Endothelial cell of umbilical vein (primary cell): ENCODE measurements at regions not wholly inside any gene's neighbourhood (a gene's known extent, or its start where the extent isn't known, plus 50 kb on each side); places are given as distances from the start of the nearest gene placed in this dataset.

ENCODE experiments used
- BruUV-seq: library from RNA; stranded (reverse); fragments of 400-500 nt; replicated peaks from 2 replicates; lab custom pipeline; 2021; lab: Mats Ljungman, UMichigan
- CTCF ChIA-PET: fragments of 300-600, 350-600 bp; sonication (Branson Sonifier 250); formaldehyde crosslinking; loops from one replicate; lab custom pipeline; 2021; ENCODE audit warnings: antibody characterized with exemption, inconsistent platforms; lab: Charles Lee
- POLR2A ChIA-PET: fragments of 300-600, 350-600 bp; sonication (Branson Sonifier 250); formaldehyde crosslinking; loops from one replicate; lab custom pipeline; 2021; ENCODE audit warnings: antibody characterized with exemption, inconsistent platforms; lab: Charles Lee
- DNase-seq: peaks from one replicate; pipeline ENCODE4 v3.0.0-alpha.2; 2011; ENCODE audit warnings: low read depth, low spot score
- FAIRE-seq: peaks from 2 replicates; lab custom pipeline; 2011; peaks lifted over from hg19 to GRCh38; lab: Jason Lieb, UNC
- H2AFZ ChIP-seq: 2 replicates; pipeline ENCODE4 v1.6.0; 2012; ENCODE audit warnings: low read depth, low read length, control low read depth, inconsistent platforms
- H3K27ac ChIP-seq: 2 replicates; pipeline ENCODE4 v1.5.1; 2011; ENCODE audit warnings: low read depth, mild to moderate bottlenecking, control low read depth, low read length, moderate library complexity; ENCODE audit not compliant: insufficient read depth
- H3K27me3 ChIP-seq, 2 experiments: 2 replicates each; pipeline versions ENCODE4 v1.6.0 to v1.6.1; 2011; ENCODE audit warnings: low read length in 2 of 2, mixed read lengths in 1 of 2; ENCODE audit not compliant: control insufficient read depth in 2 of 2, insufficient read depth in 2 of 2
- H3K36me3 ChIP-seq, 2 experiments: 2 replicates in 1 of 2; 3 replicates in 1 of 2; pipeline ENCODE4 v1.5.1; 2011; ENCODE audit warnings: low read length in 2 of 2, mild to moderate bottlenecking in 1 of 2, moderate library complexity in 1 of 2; ENCODE audit not compliant: control insufficient read depth in 2 of 2, insufficient read depth in 2 of 2; ENCODE audit errors: extremely low read depth in 1 of 2
- H3K4me1 ChIP-seq: 3 replicates; pipeline ENCODE4 v1.5.1; 2011; ENCODE audit warnings: mild to moderate bottlenecking, low read length; ENCODE audit not compliant: control insufficient read depth, insufficient read depth; ENCODE audit errors: extremely low read depth
- H3K4me2 ChIP-seq: 2 replicates; pipeline ENCODE4 v1.6.1; 2011; ENCODE audit warnings: low read length, control low read depth, mixed read lengths; ENCODE audit not compliant: insufficient read depth
- H3K4me3 ChIP-seq, 3 experiments: fragments of 200-600 bp in 1 of 3; sonication (generic), shearing (Covaris generic) in 1 of 3; replicated peaks in 1 of 3; 2 replicates each; pipeline ENCODE4 v1.5.1; 2011 to 2016; ENCODE audit warnings: control low read depth in 3 of 3, low read length in 3 of 3, mild to moderate bottlenecking in 2 of 3, inconsistent platforms in 1 of 3, low read depth in 1 of 3, moderate library complexity in 1 of 3; ENCODE audit not compliant: insufficient read depth in 1 of 3
- H3K79me2 ChIP-seq: 2 replicates; pipeline ENCODE4 v1.6.0; 2012; ENCODE audit warnings: low read length, inconsistent platforms; ENCODE audit not compliant: control insufficient read depth, insufficient read depth
- H3K9ac ChIP-seq: replicated peaks from 2 replicates; pipeline ENCODE3; 2011; ENCODE audit warnings: low read length, control low read depth; ENCODE audit not compliant: insufficient read depth; ENCODE audit errors: extremely low read depth
- H3K9me1 ChIP-seq: replicated peaks from 3 replicates; pipeline ENCODE4 v1.6.0; 2011; ENCODE audit warnings: mild to moderate bottlenecking, low read length; ENCODE audit not compliant: control insufficient read depth, insufficient read depth; ENCODE audit errors: extremely low read depth
- H3K9me3 ChIP-seq: replicated peaks from 2 replicates; pipeline ENCODE4 v1.5.1; 2012; ENCODE audit warnings: low read length, inconsistent platforms; ENCODE audit not compliant: control insufficient read depth, insufficient read depth
- H4K20me1 ChIP-seq: replicated peaks from 2 replicates; pipeline ENCODE3; 2011; ENCODE audit warnings: mild to moderate bottlenecking, low read length; ENCODE audit not compliant: control insufficient read depth, insufficient read depth; ENCODE audit errors: extremely low read depth
- CTCF ChIP-seq, 2 donors: IDR thresholded peaks; 1 replicate in 1 of 2; 2 replicates in 1 of 2; pipeline ENCODE4 v1.5.1; 2011; ENCODE audit warnings: low read length in 2 of 2, mild to moderate bottlenecking in 2 of 2, moderate library complexity in 2 of 2, control low read depth in 1 of 2, inconsistent platforms in 1 of 2, low read depth in 1 of 2; ENCODE audit not compliant: insufficient read depth in 1 of 2; ENCODE audit errors: extremely low read depth in 1 of 2
- EZH2 ChIP-seq: IDR thresholded peaks from 2 replicates; pipeline ENCODE4 v1.6.1; 2012; ENCODE audit warnings: borderline replicate concordance, low read depth, mild to moderate bottlenecking, moderate library complexity, low read length, inconsistent platforms; ENCODE audit not compliant: severe bottlenecking
- FOS ChIP-seq: IDR thresholded peaks from 2 replicates; pipeline ENCODE4 v1.6.1; 2011; ENCODE audit warnings: mild to moderate bottlenecking, low read length, moderate library complexity, borderline replicate concordance; ENCODE audit not compliant: insufficient read depth
- GATA2 ChIP-seq: IDR thresholded peaks from 2 replicates; pipeline ENCODE4 v1.7.0; 2011; ENCODE audit warnings: low read depth, mild to moderate bottlenecking, moderate library complexity, mixed read lengths, low read length; ENCODE audit not compliant: insufficient read length, insufficient read depth
- JUN ChIP-seq: IDR thresholded peaks from 2 replicates; pipeline ENCODE4 v1.6.1; 2011; ENCODE audit warnings: borderline replicate concordance, low read depth; ENCODE audit not compliant: insufficient read length, insufficient read depth
- MAX ChIP-seq: IDR thresholded peaks from 2 replicates; pipeline ENCODE4 v1.6.1; 2011; ENCODE audit not compliant: insufficient read depth, insufficient read length
- MYC ChIP-seq: IDR thresholded peaks from one replicate; pipeline ENCODE4 v1.6.1; 2011; ENCODE audit warnings: mild to moderate bottlenecking, low read depth, low read length
- POLR2A ChIP-seq: IDR thresholded peaks from 2 replicates; pipeline ENCODE4 v1.6.1; 2012; ENCODE audit warnings: low read depth, mild to moderate bottlenecking, control low read depth, low read length
- POLR2AphosphoS5 ChIP-seq: IDR thresholded peaks from 2 replicates; pipeline ENCODE4 v1.6.1; 2012; ENCODE audit warnings: low read depth, mild to moderate bottlenecking, control low read depth, low read length, moderate library complexity; ENCODE audit not compliant: insufficient read depth
- dilution Hi-C: fragments of 300-500 bp; cut with MboI; formaldehyde crosslinking; loops from one replicate; pipeline ENCODE4 v1.15.0; 2019; ENCODE audit warnings: low sequenced_read_pairs; ENCODE audit not compliant: extremely low pct_ligation_motif_present
- intact Hi-C: fragments of 100-400 bp; cut with micrococcal nuclease; formaldehyde crosslinking; loops from one replicate; pipeline ENCODE4 v1.10.0; 2022

DNA sequence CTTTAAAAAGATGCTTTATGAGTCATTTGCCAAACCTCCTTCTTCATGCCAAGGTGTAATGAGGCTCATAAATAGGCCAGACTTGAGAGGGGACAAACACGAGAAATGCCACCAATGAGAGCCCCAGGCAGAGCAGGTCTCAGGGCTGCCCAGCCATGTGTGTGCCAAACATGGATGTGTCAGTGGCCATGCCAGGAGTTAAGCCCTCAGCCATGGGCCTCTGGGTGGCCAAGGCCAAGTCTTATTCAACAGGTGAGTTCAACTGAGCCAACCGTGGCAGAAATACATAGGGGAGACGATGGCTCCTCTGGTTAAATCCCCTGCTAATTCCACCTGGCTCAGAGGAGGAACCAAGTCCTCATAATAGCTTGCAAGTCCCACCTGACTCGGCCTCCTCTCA, 358.8 kb downstream of the PREX1 start:
- dilution Hi-C loops = no loop called here

More for the DNA sequence above, 358.8 kb downstream of the PREX1 start:
- Histone ChIP-seq H3K79me2 (no peaks in the 10 kb centered on the region), H3K4me3 (no peak overlapping the region), H3K4me1 (no peaks in the 10 kb centered on the region), H3K36me3 (no peaks in the 10 kb centered on the region), H3K9ac (no peak overlapping the region), H2AFZ (no peak overlapping the region), H4K20me1 (no peaks in the 10 kb centered on the region), H3K27ac (no peak overlapping the region), H3K9me1 (no peaks in the 10 kb centered on the region), H3K4me2 (no peak overlapping the region), H3K9me3 (no peaks in the 10 kb centered on the region), H3K27me3 (no peaks in the 10 kb centered on the region)
- no peak for FAIRE-seq
- TF ChIP-seq MYC (no peak), FOS (no peak), CTCF (IDR thresholded peaks at IDR 0.05; ENCODE audit: extremely low read depth in 1 of 2, insufficient read depth in 1 of 2, low read depth in 1 of 2, low read length in 2 of 2) (no peak), POLR2A (no peak), GATA2 (no peak), JUN (no peak), MAX (no peak), EZH2 (no peak), POLR2AphosphoS5 (no peak)
- intact Hi-C loops = no loop called here
- ChIA-PET CTCF (no interaction called here), POLR2A (no interaction called here)
- BruUV-seq = no TSS peak
- no peak for DNase-seq
